Stimulated activated CD4-positive, alpha-beta T cell treated with anti-CD3 and anti-CD28 coated beads, Interleukin-4, amount 100 ng/mL, for 1 hour (primary cell): ENCODE measurements at regions not wholly inside any gene's neighbourhood (a gene's known extent, or its start where the extent isn't known, plus 50 kb on each side); places are given as distances from the start of the nearest gene placed in this dataset.
"Not testable (repeated sequence)": the region's sequence is repeated elsewhere in the genome, so short reads cannot be mapped to it uniquely, and the experiment has no call there.

Experiments
- DNase-seq: peaks from one replicate; pipeline ENCODE4 v3.0.0-alpha.2; 2020

GRCh38 chrX:68994135-68994890 is 165.5 kb downstream of the EFNB1 start:
- no peak for DNase-seq

GRCh38 chrX:68992821-68993397 is 164.1 kb downstream of the EFNB1 start:
- no peak for DNase-seq

GRCh38 chrX:68991691-68992345 is 163.0 kb downstream of the EFNB1 start:
- DNase-seq, result no peak

DNA sequence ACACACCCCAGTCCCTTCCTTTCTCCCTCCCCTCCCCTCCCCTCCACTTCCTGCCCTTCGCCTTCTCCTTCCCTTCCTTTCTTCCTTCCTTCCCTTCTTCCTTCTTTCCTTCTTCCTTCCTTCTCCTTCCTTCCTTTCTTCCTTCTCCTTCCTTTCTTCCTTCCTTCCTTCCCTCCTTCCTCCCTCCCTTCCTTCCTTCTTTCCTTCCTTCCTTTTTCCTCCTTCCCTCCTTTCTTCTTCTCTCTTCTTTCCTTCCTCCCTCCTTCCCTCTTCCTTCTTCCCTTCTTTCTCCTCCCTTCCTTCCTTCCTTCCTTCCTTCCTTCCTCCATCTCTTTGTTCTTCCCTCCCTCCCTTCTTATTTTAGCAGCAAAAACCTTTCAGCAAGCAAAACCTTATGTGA is 162.1 kb downstream of the EFNB1 start:
- DNase-seq, result no peak

DNA sequence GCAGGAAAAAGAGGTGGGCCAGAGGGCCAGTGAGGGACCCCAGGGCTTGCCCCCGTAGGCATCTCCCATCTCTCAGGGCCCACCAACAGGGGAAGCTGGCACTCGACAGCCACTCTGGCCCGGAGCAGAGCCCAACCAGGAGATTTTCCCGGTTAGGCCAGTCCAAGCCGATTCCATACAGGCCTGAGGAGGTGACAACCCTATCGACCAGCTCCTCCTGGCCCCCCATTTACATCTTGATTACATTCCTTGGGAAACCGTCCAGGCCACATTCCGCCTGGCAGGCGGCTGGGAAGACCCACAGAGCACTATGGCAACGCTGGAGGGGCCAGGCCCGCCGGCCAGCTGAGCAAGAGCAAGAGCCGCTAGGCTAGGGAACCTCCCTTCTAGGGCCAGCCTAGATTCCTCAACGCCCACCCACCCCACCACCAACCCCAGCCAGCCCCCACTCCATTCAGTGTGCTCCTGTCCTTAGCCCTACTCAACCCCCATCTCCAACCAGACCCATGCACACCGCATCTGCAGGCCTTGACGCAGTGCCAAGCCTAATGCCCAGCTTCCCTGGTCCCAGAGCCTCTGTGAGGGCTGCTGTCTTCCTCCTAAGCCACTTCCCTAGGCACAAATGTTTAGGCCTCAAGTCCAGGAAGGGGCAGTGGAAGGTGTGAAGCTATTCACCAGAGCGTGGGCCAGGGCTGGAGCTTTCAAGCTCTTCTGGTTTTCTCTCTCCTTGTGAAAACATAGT is 161.2 kb downstream of the EFNB1 start:
- DNase-seq, result no peak

- no peak for DNase-seq
Measured at GRCh38 chrX:68989456-68989855, 160.6 kb downstream of the EFNB1 start.

- DNase-seq, result no peak
Measured at GRCh38 chrX:68988865-68989264, 160.0 kb downstream of the EFNB1 start.

- DNase-seq, result no peak
Measured at GRCh38 chrX:68985135-68985755, 156.4 kb downstream of the EFNB1 start.

DNA sequence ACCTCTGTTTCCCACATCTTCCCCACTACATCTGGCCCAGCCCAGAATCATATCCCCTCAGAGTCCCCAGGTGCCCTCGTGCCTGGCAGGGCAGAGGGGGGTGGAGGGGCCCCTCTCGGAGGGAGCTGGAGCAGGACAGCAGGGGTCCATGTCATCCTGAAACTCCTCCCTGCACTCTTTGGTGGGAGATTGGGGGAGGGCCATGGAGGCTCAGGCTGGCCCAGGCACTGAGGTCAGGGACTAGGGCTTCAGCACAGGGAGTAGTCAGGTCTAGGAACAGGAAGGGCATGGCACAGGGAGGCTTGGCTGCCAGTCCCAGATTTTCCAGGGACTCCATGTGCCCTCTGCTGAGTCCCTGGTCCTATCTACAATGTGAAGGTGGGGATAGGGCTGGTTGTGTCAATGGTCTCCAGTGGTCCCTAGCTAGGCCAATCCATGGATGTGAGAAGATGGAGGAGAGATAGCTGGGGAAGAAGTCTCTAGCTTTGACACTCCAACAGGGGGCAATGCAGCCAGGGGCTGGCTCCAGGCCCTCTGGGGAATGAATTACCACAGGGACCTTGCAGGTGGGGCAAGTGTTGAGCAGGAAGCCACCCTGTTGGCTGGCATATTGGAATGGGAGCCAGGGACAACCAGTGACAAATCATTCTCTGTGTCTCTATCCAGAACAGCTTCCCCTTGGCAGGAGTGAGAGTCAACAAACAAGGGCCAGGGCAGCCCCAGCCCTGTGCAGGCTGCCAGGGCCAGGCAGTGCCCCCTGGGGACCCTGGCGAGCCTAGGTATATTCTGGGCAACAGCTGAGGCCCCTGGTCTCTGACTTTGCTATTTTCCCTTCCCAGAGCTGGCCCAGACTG is 154.4 kb downstream of the EFNB1 start:
- no peak for DNase-seq

- DNase-seq, result no peak
Measured at GRCh38 chrX:68982476-68982875, 153.7 kb downstream of the EFNB1 start.

DNA sequence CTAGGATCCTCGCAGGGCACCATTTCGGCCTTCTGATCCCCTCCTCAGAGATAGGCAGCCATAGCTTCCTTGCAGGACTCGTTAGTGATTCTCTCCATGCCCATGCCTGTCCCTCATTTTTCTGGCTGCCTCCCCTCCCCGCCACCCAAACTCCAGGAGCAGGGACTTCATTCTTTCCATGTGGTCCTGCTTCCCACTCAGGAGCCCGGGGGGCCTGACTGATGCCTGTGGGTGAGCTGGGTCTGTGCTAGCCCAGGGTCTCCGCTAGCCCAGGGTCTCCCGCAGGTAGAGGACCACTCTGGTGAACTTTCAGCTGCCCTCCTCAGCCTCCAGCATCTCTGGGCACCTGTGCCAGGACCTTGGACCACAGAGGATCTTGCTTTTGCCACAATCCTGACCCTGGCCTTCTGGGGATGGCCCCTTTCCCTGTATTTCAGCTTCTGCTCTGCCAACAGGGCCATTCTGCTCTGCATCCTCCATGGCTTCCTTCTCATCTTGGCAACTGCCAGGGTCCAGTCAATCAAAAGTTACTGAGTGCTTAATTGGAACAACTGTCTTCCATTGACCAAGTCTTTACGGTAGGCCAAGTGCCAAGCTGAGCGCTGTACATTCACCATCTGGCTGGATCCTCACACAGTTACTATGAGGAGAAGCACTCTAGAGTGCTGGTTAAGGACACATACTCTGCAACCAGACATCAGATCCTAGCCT is 152.2 kb downstream of the EFNB1 start:
- DNase-seq, result no peak

- no peak for DNase-seq
Measured at GRCh38 chrX:68978655-68979054, 149.8 kb downstream of the EFNB1 start.

DNA sequence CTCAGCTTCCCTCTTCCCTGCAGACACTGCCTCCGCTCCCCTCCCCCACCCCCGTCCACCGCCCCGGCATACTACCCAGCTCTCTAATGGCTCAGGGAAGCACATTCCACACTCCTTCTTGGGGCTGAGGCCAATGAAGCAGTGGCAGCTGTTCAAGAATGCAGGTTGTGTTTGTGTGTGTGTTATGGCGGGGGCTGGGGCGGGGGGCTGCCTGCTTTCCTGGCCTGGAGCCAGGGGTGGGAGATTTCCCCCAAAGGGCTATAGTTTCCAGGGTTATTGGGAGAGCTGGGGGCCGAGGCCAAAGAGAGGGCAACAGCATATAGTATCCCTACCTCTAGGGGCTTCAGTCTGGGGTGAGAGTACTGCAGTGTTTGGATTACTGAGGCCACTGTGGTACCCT is 149.4 kb downstream of the EFNB1 start:
- DNase-seq, result no peak

DNA sequence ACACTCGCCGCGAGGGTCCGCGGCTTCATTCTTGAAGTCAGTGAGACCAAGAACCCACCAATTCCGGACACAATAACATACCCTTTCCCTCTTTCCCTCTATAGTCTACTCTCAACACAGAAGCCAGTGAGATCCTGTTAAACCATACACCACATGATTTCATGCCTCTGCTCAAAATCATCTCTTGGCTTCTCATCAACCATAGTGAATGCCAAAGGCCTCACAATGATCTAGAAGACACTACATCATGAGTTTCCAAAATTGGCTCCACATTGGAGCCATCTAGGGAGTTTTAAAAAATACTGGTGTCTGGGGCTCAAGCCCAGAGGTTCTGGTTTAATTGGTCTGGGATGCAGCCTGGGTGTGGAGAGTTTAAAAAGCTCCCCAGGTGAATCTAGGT is 124.5 kb downstream of the EFNB1 start:
- DNase-seq, result no peak

DNA sequence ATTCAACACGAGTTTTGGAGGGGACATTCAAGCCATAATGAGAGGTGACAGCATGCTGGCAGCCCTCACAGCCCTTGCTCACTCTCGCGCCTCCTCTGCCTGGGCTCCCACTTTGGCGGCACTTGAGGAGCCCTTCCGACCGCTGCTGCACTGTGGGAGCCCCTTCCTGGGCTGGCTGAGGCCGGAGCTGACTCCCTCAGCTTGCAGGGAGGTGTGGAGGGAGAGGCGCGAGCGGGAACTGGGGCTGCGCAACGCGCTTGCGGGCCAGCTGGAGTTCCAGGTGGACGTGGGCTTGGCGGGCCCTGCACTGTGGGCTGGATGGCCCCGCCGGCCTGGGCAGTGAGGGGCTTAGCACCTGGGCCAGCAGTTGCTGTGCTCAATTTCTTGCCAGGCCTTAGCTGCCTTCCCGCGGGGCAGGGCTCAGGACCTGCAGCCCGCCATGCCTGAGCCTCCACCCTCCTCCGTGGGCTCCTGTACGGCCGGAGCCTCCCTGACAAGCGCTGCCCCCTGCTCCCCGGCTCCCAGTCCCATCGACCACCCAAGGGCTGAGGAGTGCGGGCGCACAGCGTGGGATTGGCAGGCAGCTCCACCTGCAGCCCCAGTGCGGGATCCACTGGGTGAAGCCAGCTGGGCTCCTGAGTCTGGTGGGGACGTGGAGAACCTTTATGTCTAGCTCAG is 123.3 kb downstream of the EFNB1 start:
- not testable (repeated sequence) for DNase-seq

DNA sequence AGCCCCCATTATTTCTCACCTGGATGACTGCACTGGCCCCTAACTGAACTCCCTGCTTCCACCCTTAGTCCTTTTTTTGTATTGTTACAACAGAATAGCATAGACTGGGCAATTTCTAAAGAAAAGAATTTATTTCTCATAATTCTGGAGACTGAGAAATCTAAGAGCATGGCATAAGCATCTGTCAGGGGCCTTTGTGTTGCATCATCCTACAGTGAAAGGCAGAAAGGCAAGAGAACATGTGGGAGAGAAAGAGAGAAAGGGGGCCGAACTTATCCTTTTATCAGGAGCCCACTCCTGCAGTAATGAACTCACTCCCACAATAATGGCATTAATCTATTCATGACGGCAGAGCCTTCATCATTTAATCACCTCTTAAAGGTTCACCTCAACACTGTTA is 122.1 kb downstream of the EFNB1 start:
- DNase-seq, result no peak

DNA sequence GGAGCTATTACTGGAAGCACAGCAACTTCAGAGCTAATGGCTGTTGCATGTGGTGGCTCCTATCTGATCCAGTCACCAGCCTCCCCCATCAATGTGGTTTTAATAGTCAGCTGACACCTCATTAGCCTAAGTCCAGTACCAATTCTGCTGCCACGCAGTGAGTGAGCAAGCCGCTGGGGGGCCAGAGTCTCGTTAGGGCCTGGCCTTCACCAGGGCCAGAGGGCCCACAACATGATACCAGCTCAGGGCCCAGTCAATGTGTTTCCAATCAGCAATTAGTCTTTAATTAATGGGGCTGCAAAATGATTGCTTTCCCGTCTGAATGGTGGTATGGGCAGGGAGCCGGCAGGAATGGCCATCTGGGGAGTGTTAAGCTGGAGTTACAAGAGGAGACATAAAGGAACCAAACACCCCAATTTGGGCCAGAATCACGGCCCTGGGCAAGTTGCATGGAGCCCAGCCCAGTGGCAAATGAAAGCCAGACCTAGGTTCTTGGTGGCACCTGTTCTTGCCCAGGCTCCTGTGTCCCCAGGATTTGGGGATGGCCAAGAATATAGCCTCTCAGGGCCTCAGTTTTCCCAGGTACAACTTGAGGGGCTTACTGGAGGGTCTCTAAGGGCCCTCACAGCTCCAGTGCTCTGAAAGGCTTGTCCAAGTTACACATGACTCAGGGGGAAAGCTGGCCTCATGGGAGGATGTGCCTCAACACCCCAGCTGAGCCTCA is 119.2 kb downstream of the EFNB1 start:
- DNase-seq, result no peak

DNA sequence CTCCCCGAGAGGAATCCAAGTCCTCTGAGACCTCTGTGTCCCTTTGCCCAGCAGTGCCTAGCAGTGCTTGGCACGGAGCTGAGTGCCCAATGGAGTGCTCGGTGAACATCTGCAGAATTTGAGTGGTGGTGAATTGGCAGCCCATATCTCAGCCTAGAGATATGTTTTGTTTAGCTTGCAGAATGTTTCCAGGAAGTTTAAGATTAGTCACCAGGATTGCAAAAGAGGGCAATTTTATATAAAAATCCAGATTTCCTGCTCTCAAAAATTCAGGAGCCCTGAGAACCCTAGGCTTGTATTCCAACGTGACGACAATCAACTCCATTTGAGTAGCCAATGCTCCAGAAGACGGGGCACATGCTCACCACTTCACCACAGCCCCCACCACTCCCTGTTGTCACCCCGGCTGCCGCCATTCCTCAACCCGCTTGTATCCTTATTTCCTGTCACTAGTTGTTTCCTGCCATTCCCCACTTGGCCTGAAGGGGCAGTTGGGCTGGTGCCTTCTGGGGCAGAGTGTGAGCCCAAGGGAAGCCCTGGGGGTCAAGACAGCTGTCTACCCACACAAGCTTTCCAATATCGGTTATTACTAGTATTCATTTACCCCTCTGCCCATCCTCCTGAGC is 116.9 kb downstream of the EFNB1 start:
- DNase-seq, result no peak

DNA sequence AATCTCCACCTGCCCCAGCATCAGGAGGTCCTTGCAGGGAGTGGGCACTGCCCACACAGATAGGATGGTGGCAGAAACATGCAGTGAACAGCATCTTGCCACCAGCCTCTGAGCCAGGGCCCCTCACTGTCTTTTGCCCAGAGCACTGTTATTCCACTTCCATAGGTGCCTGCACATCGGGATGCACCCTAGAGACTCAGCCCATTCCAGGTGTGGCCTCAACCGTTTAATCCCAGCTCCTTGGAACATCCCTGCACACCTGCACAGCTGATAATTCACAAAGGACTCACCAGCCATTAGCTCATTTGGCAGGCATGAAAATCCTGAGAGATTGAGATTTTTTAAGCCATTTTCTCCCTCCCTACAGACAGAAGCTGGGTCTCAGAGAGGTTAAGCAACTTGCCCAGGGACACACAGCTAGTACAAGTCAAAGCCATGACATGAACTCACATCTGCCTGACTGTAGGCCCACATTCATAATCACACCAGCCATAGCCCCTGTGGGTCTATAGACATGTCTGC is 116.3 kb downstream of the EFNB1 start:
- DNase-seq, result no peak
